Sigmoid colon (tissue), 4 donors: ENCODE measurements at regions not wholly inside any gene's neighbourhood (a gene's known extent, or its start where the extent isn't known, plus 50 kb on each side); places are given as distances from the start of the nearest gene placed in this dataset.

Source experiments
- EP300 ChIP-seq, 4 donors: sonication (generic); formaldehyde crosslinking; IDR thresholded peaks; one replicate each; pipeline ENCODE4 v1.6.1; 2017; ENCODE audit warnings: antibody characterized with exemption in 4 of 4
- POLR2A ChIP-seq, 2 donors: fragments of 450-650 bp; IDR thresholded peaks; one replicate each; pipeline ENCODE4 v1.6.1; 2016; ENCODE audit warnings: antibody characterized with exemption in 2 of 2, mild to moderate bottlenecking in 2 of 2, moderate library complexity in 2 of 2
- TF ChIP-seq, protein P1 (sequence below), 4 experiments: fragments of 450-650 bp in 3 of 4; fragments of 200-600 bp in 1 of 4; IDR thresholded peaks; one replicate each; pipeline ENCODE4 v1.5.1; 2016 to 2019; ENCODE audit warnings: antibody characterized with exemption in 4 of 4, mild to moderate bottlenecking in 3 of 4, moderate library complexity in 2 of 4

GRCh38 chr2:23269747-23270146 lies 115.2 kb upstream of the KLHL29 start:
- TF ChIP-seq, protein P1, sequence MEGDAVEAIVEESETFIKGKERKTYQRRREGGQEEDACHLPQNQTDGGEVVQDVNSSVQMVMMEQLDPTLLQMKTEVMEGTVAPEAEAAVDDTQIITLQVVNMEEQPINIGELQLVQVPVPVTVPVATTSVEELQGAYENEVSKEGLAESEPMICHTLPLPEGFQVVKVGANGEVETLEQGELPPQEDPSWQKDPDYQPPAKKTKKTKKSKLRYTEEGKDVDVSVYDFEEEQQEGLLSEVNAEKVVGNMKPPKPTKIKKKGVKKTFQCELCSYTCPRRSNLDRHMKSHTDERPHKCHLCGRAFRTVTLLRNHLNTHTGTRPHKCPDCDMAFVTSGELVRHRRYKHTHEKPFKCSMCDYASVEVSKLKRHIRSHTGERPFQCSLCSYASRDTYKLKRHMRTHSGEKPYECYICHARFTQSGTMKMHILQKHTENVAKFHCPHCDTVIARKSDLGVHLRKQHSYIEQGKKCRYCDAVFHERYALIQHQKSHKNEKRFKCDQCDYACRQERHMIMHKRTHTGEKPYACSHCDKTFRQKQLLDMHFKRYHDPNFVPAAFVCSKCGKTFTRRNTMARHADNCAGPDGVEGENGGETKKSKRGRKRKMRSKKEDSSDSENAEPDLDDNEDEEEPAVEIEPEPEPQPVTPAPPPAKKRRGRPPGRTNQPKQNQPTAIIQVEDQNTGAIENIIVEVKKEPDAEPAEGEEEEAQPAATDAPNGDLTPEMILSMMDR (IDR thresholded peaks at IDR 0.05) = no peak
- TF ChIP-seq EP300 (IDR thresholded peaks at IDR 0.05) (no peak), POLR2A (IDR thresholded peaks at IDR 0.05) (no peak)
